HuH-7.5 (cell line): ENCODE measurements at regions not wholly inside any gene's neighbourhood (a gene's known extent, or its start where the extent isn't known, plus 50 kb on each side); places are given as distances from the start of the nearest gene placed in this dataset.

Experiments
- DNase-seq: peaks from one replicate; pipeline ENCODE4 v3.0.0; 2011; ENCODE audit warnings: low spot score

DNA sequence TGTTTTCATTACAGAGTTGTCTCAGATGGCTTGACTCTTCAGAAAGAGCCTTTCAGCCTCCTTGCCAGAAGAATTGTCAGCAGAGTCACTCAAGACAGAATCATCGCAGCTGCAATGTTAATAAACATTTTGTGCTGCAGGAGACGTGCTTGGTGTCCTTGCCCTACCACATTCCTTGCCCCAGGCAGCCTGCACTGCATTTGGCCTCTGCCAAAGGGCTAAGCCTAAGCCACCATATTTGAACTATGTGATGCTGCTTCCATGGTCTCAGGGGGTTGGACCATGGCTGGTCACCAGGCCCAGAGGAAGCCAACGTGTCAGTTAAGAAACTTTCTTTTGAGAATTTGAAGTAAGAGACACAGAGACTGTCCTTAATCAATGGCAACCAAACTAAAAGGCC is 145.4 kb downstream of the ACTL7B start:
- no peak for DNase-seq

- DNase-seq, result no peak
These were observed 145.8 kb downstream of the ACTL7B start for GRCh38 chr9:108709997-108710396.

DNA sequence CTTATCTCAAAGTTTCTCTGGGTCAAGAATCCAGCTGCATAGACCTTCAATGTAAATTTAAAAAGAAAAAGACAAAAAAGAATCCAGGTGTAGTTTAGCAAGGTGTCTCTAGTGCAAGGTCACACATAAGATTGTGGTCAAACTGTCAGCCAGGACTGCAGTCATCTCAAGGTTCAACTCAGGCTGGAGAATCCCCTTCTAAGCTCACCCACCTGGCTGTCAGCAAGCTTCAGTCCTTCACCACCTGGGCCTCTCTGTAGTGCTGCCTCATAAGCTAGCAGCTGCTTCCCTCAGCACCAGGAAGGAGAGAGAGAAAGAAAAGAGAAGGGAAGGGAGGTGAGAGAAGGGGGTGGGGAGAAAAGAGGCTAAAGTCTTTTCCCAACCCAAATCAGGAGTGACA is 146.7 kb downstream of the ACTL7B start:
- DNase-seq, result no peak

DNA sequence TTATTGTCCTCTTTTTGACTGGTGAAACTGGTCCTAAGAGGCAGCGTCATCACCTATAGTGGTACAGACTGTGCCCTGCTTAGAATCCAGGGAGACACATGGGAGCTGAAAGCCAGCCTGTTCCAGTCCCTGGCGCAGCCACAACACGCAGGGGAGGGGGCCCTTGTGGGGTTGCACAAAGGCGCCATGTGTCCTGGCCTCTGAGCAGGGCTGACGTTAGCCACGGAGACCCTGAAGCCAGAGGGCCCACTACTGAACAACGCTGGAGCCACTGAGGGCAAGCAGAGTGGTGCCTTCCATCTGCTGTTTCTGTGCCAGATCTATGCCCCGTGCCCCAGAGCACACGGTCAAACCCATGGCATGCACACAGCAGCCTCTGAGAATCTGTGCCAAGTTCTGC is 147.3 kb downstream of the ACTL7B start:
- no peak for DNase-seq

GRCh38 chr9:108707120-108707519 is 148.7 kb downstream of the ACTL7B start:
- no peak for DNase-seq

GRCh38 chr9:108704156-108704852 is 151.5 kb downstream of the ACTL7B start:
- DNase-seq, result no peak

GRCh38 chr9:108703429-108703828 is 152.4 kb downstream of the ACTL7B start:
- DNase-seq, result no peak

- no peak for DNase-seq
These were observed 153.1 kb downstream of the ACTL7B start for GRCh38 chr9:108702681-108703080.

GRCh38 chr9:108698801-108699200 is 157.0 kb downstream of the ACTL7B start:
- DNase-seq, result no peak

DNA sequence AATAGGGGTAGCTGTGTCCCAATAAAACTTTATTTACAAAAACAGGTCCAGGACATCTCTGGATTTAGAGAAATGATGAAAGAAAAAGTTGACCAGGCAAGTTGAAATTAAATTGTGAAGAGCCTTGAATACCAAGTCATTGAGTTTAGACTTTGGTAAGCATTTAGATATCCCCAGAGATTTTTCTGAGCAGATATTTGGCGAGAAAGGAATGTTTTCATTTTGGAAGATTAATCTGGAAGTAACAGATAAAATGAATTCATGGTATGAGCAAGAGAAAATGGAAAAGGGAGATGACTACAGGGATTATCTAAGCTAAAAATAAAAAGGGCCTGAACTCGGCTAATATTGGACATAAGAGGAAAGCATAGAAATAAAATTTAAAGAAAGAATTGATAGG is 157.6 kb downstream of the ACTL7B start:
- no peak for DNase-seq

- DNase-seq, result no peak
These were observed 159.6 kb downstream of the ACTL7B start for GRCh38 chr9:108696156-108696555.

GRCh38 chr9:108694170-108694569 is 161.6 kb downstream of the ACTL7B start:
- no peak for DNase-seq

GRCh38 chr9:108691614-108692013 is 164.2 kb downstream of the ACTL7B start:
- DNase-seq, result no peak

DNA sequence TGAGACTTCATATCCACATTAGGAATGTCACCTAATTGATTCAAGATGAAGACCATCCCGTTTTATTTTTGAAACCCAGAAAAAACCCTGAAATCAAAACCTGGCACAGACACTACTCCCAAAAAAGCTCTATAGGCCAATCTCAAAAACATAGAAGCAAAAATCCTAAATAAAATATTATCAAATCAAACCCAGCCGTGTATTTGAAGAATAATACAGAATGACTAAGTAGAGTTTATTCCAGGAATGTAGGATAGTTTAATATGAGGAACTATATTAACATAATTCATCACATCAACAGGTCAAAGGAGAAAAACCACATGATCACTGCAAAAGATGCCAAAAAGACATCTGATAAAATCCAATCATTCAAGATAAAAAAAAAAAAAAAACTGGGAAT is 167.1 kb downstream of the ACTL7B start:
- DNase-seq, result no peak

- no peak for DNase-seq
These were observed 167.7 kb downstream of the ACTL7B start for GRCh38 chr9:108688051-108688450.

DNA sequence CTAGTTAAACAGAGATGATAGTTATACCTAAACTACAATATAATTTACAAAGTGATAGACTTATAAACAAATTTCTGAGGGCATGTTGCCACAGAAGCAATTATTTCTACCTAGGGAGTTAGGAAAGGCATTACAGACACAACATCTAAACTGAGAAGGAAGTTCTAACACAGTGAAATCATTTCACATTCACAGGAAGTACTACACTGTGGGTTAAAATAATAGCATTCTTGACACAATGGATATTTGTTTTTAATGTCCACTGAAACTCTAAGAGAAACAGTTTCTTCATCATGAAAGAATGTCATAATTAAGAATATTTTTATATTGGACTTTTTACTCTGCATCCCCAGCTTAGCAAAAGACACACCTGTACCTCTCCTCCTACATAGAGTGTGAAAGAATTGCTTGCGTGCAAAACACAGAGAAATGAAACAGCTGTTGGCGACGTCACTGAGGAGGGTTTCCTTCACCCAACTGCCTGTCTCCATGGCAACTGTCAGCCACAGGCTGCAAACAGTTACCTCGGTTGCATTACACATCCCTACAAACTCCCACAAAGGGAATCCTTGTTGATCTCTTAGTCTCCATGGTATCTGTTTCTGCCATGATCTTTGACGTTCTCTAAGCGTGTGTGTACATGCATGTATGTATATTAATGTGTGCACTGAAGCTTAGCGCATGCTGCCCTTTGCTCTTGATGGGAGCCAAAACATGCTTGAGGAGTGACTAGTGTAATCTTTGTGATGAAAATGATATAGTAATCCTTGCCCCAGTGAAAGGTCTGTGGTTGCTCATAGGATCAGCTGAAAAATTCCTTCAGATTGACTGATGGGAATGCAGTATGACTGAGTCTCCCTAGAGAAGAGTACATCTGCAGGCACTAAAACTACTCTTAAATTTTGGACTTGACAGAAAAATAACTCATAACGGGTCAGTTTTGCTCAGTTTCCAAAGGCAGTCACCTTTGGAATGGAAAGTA is 168.5 kb downstream of the ACTL7B start:
- no peak for DNase-seq

DNA sequence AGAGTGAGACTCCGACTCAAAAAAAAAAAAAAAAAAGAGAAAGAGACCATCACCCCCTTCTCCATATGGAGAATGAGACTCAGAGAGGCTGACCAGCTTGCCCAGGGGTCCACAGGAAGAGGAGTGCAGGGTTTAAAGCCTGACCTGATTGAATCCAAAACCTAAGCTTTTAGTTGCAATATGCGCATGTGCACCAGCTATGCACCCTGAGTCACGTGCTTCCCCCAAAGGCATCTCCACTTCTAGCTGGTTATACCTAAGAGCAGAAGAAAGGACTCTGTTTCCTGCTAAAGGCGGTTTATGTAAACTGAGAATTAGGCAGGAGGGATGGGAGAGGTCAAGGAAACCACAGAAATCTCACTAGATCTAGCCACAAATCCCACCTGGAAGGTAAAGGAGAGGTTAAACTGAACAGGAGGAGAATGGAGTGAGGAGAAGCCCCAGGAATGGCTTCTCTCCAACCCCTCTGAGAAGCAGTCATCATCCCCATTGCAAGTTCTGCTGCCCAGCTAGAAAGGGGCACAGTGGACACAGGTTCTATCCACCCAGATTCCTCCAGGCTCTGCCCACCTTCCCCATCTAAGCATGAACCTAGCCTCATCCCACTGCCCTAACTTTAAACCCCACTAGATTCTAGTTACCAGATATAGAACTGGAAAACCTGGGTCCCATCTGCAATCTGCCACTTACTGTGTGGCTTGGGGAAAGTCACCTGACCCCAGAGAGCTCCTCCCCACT is 171.3 kb downstream of the ACTL7B start:
- no peak for DNase-seq

DNA sequence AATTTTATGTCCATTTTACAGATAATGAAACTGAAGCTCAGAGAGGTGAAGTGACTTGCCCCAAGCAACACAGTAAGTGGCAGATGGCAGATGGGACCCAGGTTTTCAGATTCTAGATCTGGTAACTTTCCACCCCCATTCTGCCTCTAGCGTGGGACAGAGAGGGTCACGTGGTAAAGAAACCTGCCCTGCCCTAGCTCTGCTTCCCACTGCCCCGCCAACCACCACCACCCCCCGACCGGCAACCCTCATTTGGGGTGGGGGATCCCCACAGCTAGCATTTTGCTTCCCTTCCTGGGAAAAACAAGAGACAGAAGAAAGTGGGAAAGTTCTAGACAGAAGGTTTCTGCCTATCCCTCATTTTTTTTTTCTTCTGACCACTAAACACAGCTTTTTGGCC is 172.5 kb downstream of the ACTL7B start:
- DNase-seq, result no peak

DNA sequence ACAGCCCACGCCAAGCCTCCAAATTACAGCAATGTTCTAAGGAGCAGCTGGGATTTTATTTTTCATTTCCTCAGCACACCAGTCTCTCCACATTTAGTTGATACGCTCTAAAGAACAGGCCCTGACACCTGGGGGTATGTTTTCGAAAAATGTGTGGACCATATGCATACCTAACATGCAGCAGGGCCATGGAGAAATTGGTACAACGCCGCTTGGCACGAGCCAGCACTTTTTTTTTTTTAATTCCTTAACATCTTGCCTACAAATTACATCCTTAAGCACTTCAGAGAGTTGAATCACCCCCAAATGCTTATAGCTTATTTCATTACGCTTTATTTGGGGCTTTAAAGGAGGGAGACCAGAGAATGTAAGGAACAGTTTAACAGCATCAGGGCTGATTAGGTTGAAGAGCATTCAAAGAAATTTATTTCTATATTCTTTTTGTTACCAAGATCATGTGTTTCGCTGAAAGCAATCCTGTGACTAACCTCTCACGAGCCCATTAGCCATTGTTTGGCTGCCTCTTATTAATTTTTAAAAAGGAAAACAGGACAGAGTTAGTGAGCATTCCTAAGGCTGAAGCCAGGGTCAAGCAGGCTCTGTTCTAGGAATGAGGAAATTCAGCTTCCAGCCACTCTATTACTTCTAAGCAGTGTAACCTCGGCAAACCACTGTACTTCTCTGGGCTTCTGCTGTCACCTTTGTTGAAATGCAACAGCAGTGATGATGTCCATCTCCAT is 173.8 kb downstream of the ACTL7B start:
- DNase-seq, result no peak

DNA sequence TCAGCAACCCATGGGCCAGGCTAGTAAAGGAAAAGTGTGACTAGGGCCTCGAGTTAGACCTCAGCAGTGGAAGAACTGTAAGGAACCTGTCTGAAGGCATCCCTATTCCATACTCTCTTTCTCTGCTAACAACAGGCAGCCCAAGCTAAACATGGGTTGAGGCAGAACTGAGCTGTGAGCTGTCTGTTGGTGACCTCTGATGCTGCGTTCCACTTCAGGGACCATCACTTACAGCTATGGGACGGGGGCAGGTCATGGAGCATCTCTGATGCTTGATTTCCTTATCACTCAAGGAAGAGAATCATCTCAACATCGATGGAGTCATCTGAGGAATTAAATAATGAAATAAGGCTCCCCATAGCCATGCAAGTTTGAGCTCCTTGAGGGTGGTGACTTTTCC is 174.8 kb downstream of the ACTL7B start:
- no peak for DNase-seq

DNA sequence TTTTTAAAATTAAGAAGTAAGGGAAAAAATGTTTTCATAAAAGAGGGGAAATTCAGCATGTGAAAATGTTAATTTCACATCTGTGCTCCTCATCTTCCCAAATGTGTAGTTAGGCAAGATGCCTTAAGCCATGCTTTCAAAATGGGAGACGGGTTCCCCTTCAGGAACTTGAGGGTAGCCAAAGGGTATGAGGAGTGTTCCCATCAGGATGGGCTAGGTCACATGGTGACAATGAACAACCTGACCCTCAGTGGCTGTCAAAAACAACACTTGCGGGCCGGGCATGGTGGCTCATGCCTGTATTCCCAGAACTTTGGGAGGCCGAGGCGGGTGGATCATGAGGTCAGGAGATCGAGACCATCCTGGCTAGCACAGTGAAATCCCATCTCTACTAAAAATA is 178.0 kb downstream of the ACTL7B start:
- no peak for DNase-seq

- DNase-seq, result no peak
These were observed 179.4 kb downstream of the ACTL7B start for GRCh38 chr9:108676355-108676754.
